Activated naive CD4-positive, alpha-beta T cell treated with anti-CD3 and anti-CD28 coated beads, Interleukin-2, amount 50 U/mL, for 72 hours (primary cell): ENCODE measurements at regions not wholly inside any gene's neighbourhood (a gene's known extent, or its start where the extent isn't known, plus 50 kb on each side); places are given as distances from the start of the nearest gene placed in this dataset.
"Not testable (repeated sequence)": the region's sequence is repeated elsewhere in the genome, so short reads cannot be mapped to it uniquely, and the experiment has no call there.

ENCODE experiments used
- ATAC-seq, 2 donors: fragments of 150-1000 bp; cut with Tn5 transposase; 2 replicates each; pipeline ENCODE4 v1.10.0; 2021; ENCODE audit warnings: mild to moderate bottlenecking in 2 of 2, moderate library complexity in 2 of 2
- DNase-seq, 2 donors: peaks; one replicate each; pipeline ENCODE4 v3.0.0; 2021 to 2022; ENCODE audit warnings: low spot score in 2 of 2
- H3K27ac Mint-ChIP-seq, 2 donors: one replicate each; pipeline ENCODE4 v1.8.0; 2022; ENCODE audit warnings: mild to moderate bottlenecking in 2 of 2, mixed read lengths in 2 of 2
- H3K36me3 Mint-ChIP-seq, 2 donors: one replicate each; pipeline ENCODE4 v1.8.0; 2022; ENCODE audit warnings: mixed read lengths in 2 of 2
- H3K9me3 Mint-ChIP-seq, 2 donors: one replicate each; pipeline ENCODE4 v1.8.0; 2022; ENCODE audit warnings: mixed read lengths in 2 of 2

DNA sequence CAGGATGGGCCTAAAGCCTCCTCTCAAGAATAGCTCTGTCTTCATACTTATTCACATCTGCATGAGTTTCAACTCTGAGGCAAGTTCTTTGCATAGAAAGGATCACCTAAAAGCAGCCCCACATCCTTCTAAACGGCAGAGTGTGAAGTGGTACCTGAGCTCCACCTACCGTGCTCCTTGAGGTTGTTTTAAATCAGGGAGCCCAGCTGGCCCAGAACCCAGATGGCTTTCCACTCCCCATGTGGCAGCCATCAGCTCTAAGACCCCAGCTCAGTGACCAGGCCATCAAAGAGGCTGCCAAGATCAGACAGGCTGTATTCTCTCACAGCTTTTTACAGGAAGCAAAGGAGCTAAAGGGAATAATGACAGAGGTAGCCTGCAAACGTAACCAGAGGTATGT lies 299.3 kb downstream of the RASEF start:
- Mint-ChIP-seq H3K9me3 (peaks cover 7 to 8% of the 10 kb centered on the region in 2 donors), H3K36me3 (no peaks in the 10 kb centered on the region)
- ATAC-seq, result no peak

DNA sequence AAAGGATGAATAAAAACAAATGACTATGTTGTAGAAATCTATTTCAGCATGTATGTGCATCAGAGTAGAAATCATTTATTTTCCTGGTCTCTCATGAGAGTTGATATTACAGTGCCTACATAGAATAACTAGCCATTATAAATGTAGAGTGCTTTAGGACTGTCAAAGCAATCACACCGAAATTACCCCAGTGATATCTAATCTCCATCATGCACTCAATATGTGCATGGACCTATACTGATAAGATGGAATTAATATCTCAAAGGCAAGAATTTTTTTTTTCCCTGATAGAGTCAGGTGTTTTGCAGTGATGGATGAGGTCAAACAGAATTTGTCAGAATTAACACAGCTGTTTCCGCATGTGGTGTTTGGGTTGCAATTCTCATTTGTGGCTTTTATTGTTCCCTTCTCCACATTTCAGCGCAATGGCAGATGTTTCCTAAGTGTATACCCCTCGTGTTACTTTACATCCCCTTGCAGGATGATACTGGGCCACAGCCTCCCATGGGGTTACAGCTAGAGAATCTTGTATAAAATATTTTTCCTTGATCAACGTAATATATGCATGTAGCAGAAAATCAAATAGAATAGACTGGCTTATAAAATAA lies 298.8 kb downstream of the RASEF start:
- ATAC-seq, result no peak
- DNase-seq, result no peak
- Mint-ChIP-seq H3K36me3 (no peaks in the 10 kb centered on the region), H3K27ac (no peak overlapping the region), H3K9me3 (peaks cover 8 to 11% of the 10 kb centered on the region in 2 donors)

More for the DNA sequence above, 299.3 kb downstream of the RASEF start:
- DNase-seq, result no peak
- H3K27ac Mint-ChIP-seq, result no peak overlapping the region

DNA sequence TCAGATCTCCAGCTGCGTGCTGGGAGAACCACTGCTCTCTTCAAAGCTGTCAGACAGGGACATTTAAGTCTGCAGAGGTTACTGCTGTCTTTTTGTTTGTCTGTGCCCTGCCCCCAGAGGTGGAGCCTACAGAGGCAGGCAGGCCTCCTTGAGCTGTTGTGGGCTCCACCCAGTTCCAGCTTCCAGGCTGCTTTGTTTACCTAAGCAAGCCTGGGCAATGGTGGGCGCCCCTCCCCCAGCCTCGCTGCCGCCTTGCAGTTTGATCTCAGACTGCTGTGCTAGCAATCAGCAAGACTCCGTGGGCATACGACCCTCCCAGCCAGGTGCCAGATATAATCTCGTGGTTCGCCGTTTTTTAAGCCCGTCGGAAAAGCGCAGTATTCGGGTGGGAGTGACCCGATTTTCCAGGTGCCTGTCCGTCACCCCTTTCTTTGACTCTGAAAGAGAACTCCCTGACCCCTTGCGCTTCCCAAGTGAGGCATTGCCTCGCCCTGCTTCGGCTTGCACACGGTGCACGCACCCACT lies 288.2 kb downstream of the RASEF start:
- not testable (repeated sequence) for H3K9me3 Mint-ChIP-seq, ATAC-seq, H3K27ac Mint-ChIP-seq, DNase-seq, H3K36me3 Mint-ChIP-seq

DNA sequence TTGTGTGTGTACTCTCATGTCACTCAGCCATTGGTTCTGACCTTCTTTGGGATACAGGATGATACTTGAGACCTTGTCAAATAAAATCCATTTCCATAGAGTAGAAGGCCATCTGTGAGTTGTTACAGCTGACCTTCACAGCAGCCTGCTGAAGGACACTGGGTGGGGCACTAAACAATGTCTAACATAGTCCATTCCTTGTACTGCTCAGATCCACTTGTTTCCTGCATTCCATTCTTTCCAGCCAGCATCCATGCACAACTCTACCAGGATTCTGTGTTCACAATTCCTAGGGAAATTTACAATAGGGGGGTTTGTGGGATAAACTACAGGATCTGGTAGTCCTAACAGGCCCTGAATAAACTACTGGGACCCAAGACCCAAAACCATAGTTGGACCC lies 286.4 kb downstream of the RASEF start:
- peaks cover 7 to 9% of the 10 kb centered on the region in 2 donors for H3K9me3 Mint-ChIP-seq
- DNase-seq (no peak), ATAC-seq (no peak)
- H3K27ac Mint-ChIP-seq, result no peak overlapping the region
- H3K36me3 Mint-ChIP-seq, result no peaks in the 10 kb centered on the region

DNA sequence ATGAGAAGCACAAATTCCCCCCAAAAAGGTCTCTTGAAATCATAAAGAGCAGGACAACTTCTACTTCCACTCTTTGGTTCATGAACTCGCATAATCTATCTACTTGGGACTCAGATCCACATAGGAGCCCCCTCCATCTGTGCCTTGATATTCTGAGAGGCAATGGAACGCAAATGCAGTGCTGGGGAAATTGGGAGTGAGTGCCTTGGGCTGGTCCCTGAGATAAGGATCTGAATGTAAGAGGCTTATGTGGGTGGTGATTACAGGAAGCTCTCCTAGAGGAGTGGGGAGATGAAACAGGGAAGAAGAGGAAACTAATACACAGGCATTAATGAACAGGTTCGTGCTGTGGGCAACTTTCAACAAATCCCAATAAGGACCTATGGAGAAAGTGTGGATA lies 285.6 kb downstream of the RASEF start:
- H3K36me3 Mint-ChIP-seq, result no peaks in the 10 kb centered on the region
- no peak for DNase-seq
- peaks cover 7 to 13% of the 10 kb centered on the region in 2 donors for H3K9me3 Mint-ChIP-seq
- no peak for ATAC-seq
- H3K27ac Mint-ChIP-seq, result no peak overlapping the region

DNA sequence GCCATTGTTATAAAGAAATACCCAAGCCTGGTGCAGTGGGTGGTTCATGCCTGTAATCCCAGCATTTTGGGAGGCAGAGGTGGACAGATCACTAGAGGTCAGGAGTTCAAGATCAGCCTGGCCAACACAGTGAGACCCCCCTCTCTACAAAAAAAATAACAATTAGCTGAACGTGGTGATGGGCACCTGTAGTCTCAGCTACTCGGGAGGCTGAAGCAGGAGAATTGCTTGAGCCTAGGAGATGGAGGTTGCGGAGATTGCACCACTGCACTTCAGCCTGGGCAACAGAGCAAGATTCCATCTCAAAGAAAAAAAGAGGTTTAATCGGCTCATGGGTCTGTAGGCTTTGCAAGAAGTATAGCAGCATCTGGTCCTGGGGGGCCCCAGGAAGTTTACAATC lies 284.0 kb downstream of the RASEF start:
- not testable (repeated sequence) for H3K27ac Mint-ChIP-seq, DNase-seq, ATAC-seq, H3K36me3 Mint-ChIP-seq
- peaks cover 10 to 18% of the 10 kb centered on the region in 2 donors for H3K9me3 Mint-ChIP-seq

DNA sequence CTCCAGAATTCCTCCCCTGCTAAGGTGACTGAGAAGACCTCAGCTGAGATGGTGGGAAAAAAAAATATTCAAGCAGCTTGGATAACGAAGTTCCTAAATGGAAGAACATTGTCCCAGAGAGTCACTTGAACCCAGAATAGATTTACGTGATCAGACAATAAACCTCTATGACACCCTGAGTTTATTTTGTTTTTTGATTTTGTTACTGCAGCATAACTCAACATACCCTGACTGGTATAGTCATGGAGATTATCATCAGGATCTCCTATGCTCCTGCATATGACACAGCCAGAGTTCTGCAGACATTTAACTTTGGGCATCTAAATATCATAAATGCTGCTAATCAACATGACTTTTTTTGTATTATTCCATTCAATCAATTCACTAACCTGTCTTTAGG lies 282.9 kb downstream of the RASEF start:
- ATAC-seq (no peak), DNase-seq (no peak)
- H3K9me3 Mint-ChIP-seq, result peaks cover 15 to 21% of the 10 kb centered on the region in 2 donors
- no peak overlapping the region for H3K27ac Mint-ChIP-seq
- no peaks in the 10 kb centered on the region for H3K36me3 Mint-ChIP-seq

DNA sequence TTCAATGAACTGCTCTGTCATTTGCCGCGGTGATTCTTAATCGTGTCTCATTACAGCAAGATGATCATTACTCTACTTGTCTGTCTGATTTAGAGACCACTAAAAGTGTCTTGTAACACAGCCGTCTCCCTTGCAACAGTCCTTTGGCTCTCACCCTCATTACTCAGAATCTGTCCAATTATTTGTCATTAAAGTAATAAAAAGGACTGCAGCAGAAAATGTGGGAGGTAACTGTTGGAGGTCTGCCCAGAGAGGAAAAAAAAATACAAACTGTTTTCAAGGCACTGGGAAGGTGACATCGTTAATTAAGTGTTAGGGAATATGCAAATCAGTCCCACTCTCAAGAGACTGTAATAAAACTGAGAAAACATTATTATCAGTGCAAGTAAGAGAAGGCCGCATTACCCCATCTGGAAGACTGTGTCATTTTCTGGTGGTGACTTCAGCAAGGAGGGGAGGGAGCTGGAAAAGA lies 281.0 kb downstream of the RASEF start:
- Mint-ChIP-seq H3K9me3 (peaks cover 12 to 21% of the 10 kb centered on the region in 2 donors), H3K27ac (no peak overlapping the region), H3K36me3 (no peaks in the 10 kb centered on the region)
- DNase-seq, result no peak
- no peak for ATAC-seq

DNA sequence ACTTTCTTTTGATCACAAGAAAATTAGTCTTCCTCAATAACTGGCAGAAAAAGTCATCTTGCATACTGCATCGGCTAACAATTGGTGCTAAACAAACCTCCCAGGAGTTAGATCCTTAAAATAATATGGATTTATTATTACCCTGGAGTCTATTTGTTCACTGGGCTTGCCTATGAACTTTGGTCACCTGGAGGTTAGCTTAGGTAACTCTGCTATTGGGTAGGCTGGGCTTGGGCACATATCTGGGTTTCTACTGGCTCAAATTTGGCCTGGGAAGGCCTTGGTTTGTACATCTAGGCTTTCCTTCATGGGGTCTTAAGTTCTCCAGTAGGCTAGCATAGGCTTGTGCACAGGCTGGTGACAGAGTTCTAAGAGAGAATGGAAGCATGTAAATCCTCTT lies 279.9 kb downstream of the RASEF start:
- no peak overlapping the region for H3K27ac Mint-ChIP-seq
- peaks cover 15 to 16% of the 10 kb centered on the region in 2 donors for H3K9me3 Mint-ChIP-seq
- DNase-seq (no peak), ATAC-seq (no peak)
- no peaks in the 10 kb centered on the region for H3K36me3 Mint-ChIP-seq

DNA sequence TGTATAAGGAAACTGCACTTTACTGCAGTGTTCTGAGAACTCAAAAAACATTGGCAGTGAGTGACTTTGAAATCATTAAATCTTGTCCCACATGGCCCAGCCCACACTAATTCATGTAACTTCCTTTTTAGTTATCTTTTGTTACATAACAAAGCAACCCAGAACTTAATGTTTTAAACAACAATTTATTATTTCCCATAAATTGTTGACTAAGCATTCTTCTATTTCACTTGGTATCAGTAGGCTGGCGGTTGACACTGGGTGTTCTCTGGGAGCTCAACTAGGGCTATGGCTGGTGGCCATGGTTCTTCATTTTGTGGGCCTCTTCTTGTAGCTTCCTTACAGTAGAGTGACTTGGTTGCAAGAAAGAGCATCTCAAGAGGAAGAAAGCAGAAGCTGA lies 278.4 kb downstream of the RASEF start:
- no peak overlapping the region for H3K27ac Mint-ChIP-seq
- no peaks in the 10 kb centered on the region for H3K36me3 Mint-ChIP-seq
- ATAC-seq, result no peak
- DNase-seq, result no peak
- peaks cover 11 to 16% of the 10 kb centered on the region in 2 donors for H3K9me3 Mint-ChIP-seq

DNA sequence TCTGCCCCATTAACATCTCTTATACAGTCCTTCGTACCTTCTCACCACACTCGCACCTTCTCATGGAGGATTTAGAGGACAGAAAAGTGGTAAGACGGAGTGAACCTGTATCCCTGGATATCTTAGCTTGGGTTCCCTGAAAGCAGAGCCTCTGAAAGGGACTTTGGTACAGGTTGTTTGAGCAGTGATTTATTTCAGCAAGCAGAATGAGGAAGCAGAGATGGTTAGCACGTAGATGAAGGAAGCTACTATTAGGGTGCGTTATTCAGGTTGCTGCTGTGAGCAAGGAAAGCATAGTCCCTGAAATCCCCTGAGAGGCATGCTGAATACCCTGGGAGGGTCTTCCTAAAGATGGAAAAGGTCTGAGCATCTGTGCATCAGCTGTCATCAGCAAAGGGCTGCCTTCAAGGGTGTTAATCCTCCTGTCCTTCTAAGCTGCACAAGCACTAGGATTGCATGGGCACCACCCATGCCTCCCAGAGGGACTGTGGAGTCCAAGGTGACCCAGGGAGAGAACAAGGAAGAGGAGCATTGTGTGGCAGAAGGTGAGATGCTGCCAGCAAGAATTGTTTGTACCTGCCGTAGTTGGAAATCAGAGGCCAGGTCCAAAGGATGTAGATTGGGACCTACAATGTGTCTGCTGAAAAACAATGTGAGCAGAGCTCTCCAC lies 273.7 kb downstream of the RASEF start:
- no peak overlapping the region for H3K27ac Mint-ChIP-seq
- H3K9me3 Mint-ChIP-seq, result peaks cover 3 to 6% of the 10 kb centered on the region in 2 donors
- DNase-seq (no peak), ATAC-seq (no peak)
- H3K36me3 Mint-ChIP-seq, result no peaks in the 10 kb centered on the region

DNA sequence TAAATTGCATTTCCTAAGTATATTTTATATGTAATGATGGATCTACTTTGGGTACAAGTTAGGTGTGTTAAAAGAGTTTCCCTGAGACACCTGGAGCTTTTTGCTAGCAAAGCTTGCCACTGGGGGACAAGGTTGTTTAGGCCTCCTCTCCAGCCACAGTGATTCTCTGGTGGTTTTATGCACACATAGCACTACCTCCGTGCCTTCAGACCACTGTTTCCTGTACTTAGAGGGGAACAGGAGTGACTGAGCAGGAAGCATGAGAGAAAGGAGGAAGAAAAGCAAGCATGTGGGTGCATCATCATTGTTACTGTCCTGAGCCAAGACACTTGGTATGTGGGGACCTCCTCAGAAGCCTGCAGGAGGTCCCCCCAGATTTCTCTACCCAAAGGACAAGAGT lies 272.1 kb downstream of the RASEF start:
- no peak for ATAC-seq
- Mint-ChIP-seq H3K36me3 (no peaks in the 10 kb centered on the region), H3K27ac (no peak overlapping the region), H3K9me3 (peaks cover 3% of the 10 kb centered on the region in 2 donors)
- no peak for DNase-seq

DNA sequence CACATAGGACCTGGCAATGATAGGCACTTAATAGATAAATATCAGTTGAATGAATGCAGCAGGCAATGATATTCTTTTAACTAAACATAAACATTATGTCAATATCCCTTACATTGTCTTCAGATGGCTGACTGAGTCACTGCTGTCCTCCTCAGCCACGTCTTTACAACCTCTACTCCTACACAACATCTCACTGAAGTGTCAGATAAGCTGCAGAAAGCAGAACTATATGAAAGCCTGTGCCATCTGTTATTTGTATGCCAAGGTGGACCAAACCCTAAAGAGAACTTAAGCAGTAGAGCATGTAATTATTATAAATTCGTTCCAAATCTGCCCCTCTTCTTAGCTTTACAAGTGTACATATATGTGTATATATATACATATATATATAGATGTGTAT lies 271.2 kb downstream of the RASEF start:
- peaks cover 3% of the 10 kb centered on the region in 2 donors for H3K9me3 Mint-ChIP-seq
- no peaks in the 10 kb centered on the region for H3K36me3 Mint-ChIP-seq
- no peak for DNase-seq
- no peak overlapping the region for H3K27ac Mint-ChIP-seq
- ATAC-seq, result no peak

DNA sequence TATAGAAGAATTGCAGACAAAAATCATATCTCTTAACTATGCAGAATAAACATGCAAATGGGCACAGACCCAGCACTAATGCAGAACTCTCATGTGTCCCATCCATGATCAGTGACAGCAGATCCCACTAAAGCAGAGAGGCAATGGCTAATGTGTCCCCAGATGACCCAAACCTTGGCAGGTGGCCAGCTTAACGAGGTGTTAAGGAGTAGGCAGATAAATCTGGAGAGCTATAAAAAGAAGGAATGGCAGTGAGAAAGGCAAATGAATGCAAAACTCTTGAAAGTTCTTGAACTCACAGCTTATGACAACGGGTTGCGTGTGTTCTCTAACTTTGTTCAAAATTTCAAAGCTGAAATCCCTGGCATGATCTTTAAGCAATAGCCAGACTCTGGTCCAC lies 265.4 kb downstream of the RASEF start:
- no peak overlapping the region for H3K27ac Mint-ChIP-seq
- H3K9me3 Mint-ChIP-seq, result no peaks in the 10 kb centered on the region
- ATAC-seq (no peak), DNase-seq (no peak)
- no peaks in the 10 kb centered on the region for H3K36me3 Mint-ChIP-seq

DNA sequence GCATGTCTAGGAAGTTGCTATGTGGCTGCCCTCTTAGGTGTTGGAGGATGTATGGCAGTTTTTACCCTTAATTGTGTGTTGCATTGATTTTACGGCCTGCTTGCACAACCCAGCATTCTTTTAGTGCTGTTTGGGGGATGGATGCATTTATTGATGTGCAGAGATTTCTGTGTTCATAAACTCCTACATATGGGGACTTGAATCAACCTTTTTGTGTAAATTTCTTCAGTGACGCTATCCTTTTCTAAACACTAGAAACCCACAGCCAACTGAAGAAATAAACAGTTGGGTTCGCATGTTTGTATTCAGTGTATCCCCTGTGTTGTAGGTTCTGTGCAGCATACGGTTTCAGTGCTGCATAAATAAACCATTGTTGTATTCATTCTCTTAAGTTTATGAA lies 263.7 kb downstream of the RASEF start:
- no peaks in the 10 kb centered on the region for H3K9me3 Mint-ChIP-seq
- no peaks in the 10 kb centered on the region for H3K36me3 Mint-ChIP-seq
- DNase-seq (no peak), ATAC-seq (no peak)
- no peak overlapping the region for H3K27ac Mint-ChIP-seq

DNA sequence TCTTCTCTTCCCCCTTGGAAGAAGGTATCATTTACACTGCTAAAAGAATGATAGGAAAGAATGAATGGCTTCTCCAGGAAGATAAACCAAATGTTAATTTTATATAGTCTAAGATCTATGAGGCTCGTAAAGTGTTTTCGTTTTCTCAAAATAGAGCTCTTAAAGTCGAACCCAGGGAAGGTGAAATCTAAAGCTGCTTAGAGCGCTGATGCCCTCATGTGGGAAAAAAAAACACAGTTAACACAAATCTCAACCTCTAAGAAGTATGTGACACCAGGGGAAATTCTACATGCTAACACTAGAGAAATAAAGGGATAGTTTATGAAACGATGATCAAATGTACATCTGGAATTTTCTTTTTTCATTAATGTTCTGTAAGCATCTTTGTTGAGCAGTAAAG lies 257.9 kb downstream of the RASEF start:
- Mint-ChIP-seq H3K9me3 (peaks cover 3 to 5% of the 10 kb centered on the region in 2 donors), H3K36me3 (no peaks in the 10 kb centered on the region), H3K27ac (no peak overlapping the region)
- ATAC-seq (no peak), DNase-seq (no peak)

DNA sequence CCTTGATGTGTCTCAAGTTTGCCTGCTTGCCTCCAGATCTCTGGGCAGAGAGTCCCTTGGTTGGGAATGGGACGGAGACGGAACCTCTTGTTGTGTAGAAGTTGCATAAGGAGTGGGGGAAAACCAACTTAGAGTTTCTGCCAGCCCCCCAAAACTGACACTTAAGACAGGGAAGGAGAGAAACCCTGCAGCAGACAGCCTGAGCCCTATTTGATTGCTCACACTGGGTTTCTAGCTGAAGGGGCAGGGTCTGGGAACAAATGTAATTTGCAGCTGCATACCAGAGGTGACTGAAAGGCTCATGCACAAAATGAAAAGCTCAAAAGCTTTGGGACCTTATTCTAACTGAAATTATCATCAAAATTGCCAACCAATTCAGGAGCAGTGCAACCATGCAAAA lies 254.5 kb downstream of the RASEF start:
- Mint-ChIP-seq H3K9me3 (peaks cover 5 to 7% of the 10 kb centered on the region in 2 donors), H3K27ac (no peak overlapping the region), H3K36me3 (no peaks in the 10 kb centered on the region)
- no peak for ATAC-seq
- no peak for DNase-seq

DNA sequence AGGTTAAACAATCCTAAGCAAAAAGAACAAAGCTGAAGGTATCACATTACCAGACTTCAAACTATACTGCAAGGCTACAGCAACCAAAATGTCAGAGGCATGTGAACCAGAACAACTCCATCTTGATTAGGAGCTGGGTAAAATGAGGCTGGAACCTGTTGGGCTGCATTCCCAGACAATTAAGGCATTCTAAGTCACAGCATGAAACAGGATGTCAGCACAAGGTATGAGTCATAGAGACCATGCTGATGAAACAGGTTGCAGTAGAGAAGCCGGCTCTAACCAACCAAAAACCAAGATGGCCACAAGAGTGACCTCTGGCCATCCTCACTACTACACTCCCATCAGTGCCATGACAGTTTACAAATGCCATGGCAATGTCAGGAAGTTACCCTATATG lies 252.0 kb downstream of the RASEF start:
- DNase-seq (no peak), ATAC-seq (no peak)
- H3K9me3 Mint-ChIP-seq, result peaks cover 5 to 7% of the 10 kb centered on the region in 2 donors
- no peak overlapping the region for H3K27ac Mint-ChIP-seq
- H3K36me3 Mint-ChIP-seq, result no peaks in the 10 kb centered on the region
